ENCODE measurements at regions not wholly inside any gene's neighbourhood (a gene's known extent, or its start where the extent isn't known, plus 50 kb on each side); places are given as distances from the start of the nearest gene placed in this dataset.

DNA sequence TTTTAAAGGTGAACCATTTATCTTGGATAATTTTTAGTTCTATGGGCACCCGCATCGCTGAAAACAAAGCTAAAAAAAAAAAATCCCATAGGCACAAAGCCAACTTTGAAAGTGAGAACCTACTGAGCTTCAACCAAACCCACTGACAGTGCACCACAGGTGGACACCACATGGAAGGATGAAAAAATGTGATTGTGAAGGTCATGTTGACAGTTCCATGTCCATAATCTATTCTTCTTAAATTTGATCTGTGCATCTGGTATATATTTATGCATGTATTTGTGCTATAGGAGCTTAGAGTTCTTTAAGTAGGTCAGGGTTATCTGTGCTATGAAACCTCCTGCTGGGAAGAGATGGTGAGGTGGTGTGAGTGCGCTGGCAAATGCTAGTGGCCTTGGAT lies 374.3 kb downstream of the SPRY1 start:
- no peak overlapping the region for H3K4me3 ChIP-seq (ENCODE audit: low read length)
- TF ChIP-seq, protein P1, sequence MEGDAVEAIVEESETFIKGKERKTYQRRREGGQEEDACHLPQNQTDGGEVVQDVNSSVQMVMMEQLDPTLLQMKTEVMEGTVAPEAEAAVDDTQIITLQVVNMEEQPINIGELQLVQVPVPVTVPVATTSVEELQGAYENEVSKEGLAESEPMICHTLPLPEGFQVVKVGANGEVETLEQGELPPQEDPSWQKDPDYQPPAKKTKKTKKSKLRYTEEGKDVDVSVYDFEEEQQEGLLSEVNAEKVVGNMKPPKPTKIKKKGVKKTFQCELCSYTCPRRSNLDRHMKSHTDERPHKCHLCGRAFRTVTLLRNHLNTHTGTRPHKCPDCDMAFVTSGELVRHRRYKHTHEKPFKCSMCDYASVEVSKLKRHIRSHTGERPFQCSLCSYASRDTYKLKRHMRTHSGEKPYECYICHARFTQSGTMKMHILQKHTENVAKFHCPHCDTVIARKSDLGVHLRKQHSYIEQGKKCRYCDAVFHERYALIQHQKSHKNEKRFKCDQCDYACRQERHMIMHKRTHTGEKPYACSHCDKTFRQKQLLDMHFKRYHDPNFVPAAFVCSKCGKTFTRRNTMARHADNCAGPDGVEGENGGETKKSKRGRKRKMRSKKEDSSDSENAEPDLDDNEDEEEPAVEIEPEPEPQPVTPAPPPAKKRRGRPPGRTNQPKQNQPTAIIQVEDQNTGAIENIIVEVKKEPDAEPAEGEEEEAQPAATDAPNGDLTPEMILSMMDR (conservative IDR thresholded peaks at IDR 0.05; ENCODE audit: low read depth, low read length), result no peak
- DNase-seq (ENCODE audit: low read depth), result no peak

DNA sequence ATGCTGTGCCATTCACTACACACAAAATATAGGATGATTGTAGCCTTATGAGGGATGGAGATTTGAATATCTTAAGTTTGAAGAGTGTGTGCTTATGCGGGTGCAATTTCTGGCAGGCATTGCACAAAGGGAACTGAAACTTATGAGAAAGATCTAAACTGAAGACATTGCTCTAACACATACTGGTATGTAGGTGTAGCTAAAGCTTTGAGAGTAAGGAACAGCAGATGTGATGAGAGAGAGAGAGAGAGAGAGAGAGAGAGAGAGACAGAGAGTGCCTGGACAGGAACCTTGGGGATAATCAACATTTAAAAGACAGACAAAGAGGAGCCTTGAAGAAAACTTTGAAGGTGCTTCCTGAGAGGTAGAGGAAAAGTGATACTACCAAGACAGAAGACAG lies 379.7 kb downstream of the SPRY1 start:
- TF ChIP-seq, protein P1 (conservative IDR thresholded peaks at IDR 0.05; ENCODE audit: low read depth, low read length), result no peak
- H3K4me3 ChIP-seq (ENCODE audit: low read length), result no peak overlapping the region
- no peak for DNase-seq (ENCODE audit: low read depth)

DNA sequence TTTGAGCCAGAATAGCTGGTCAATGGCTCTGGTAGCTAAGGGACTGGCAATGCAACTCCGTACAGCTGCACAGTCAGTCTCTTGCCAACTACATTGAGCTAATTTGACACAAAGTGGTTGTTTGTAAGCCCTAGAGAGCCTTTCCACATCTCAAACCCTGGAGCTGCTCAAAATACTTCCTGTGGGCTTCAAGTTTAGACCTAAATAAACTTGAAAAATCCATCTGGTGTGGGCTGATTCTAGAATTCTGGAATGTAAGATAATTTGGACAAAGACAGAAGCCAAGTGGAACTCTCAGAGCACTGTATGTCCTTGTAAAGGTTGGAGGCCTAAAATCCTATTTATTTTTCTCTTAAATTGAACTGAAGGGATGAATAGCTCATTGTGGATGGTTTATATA lies 380.8 kb downstream of the SPRY1 start:
- no peak overlapping the region for H3K4me3 ChIP-seq (ENCODE audit: low read length)
- TF ChIP-seq, protein P1 (conservative IDR thresholded peaks at IDR 0.05; ENCODE audit: low read depth, low read length), result no peak
- DNase-seq (ENCODE audit: low read depth), result no peak

DNA sequence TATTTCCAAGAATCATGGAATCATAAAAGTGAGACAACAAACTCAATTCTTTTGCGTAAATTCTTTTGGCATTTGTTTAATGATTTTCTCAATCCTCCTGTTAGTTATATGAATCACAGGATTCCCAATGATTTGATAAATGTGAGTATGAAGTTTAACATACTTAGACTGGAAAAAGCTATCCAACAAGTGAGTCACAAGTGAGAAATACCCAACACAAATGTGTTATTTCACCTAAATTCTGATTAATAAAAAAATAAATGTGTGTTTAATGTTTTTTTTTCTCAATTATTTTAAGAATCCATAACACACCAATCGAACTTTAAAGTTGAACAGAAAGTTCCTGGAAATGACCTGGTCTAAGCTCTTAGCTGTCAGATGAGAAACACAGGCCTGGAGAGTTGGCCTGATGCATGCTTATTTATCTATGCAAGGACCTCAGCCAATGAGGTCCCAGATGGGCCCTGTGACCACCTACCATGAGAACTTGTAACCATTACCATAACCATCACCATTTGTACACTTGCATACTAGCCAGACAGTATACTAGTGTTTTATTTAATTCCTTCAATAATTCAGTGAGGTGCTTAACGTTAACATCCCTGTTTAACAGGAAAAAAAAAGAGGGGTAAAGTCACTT lies 386.7 kb downstream of the SPRY1 start:
- H3K4me3 ChIP-seq (ENCODE audit: low read length), result no peak overlapping the region
- TF ChIP-seq, protein P1 (conservative IDR thresholded peaks at IDR 0.05; ENCODE audit: low read depth, low read length), result no peak
- DNase-seq (ENCODE audit: low read depth), result no peak

DNA sequence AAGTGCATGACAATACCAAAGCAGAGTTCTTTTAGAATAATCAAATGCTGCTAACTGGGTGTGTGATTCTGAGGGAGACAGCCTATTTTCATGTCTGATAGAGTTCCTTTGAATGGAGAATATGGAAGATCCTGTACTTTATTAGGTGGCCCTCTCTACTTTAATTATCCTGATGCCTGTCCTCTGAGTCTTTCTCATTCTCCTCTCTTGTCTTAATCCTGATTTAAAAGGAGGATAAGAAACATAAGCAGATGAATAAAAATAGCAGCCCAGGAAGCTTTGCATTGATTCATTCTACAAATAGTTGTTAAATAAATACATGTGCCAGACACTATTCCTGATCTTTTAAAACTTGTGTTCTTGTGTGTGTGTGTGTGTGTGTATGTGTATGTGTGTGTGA lies 387.3 kb downstream of the SPRY1 start:
- TF ChIP-seq, protein P1 (conservative IDR thresholded peaks at IDR 0.05; ENCODE audit: low read depth, low read length), result no peak
- DNase-seq (ENCODE audit: low read depth), result no peak

DNA sequence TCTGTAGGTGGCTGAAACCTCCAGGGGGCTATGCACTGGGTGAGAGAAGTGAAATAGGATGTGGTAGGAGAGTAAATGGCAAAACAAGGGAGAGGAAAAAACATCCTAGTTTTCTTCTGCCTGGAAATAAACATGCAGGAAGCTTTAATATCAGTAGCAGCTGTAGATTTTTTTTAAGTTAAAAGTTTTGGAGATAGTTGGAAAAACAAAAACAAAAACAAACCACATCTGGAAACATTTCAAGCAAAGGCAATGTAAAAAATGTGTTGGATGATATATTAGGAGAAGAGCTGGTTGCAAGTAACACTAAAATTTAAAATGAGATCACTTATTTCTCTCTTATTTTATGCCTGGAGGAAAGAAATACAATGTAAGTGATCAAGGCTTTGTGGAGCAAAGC lies 388.0 kb downstream of the SPRY1 start:
- TF ChIP-seq, protein P1 (conservative IDR thresholded peaks at IDR 0.05; ENCODE audit: low read depth, low read length), result no peak
- H3K4me3 ChIP-seq (ENCODE audit: low read length), result no peak overlapping the region
- no peak for DNase-seq (ENCODE audit: low read depth)

More for the DNA sequence above, 387.3 kb downstream of the SPRY1 start:
- no peak overlapping the region for H3K4me3 ChIP-seq (ENCODE audit: low read length)

DNA sequence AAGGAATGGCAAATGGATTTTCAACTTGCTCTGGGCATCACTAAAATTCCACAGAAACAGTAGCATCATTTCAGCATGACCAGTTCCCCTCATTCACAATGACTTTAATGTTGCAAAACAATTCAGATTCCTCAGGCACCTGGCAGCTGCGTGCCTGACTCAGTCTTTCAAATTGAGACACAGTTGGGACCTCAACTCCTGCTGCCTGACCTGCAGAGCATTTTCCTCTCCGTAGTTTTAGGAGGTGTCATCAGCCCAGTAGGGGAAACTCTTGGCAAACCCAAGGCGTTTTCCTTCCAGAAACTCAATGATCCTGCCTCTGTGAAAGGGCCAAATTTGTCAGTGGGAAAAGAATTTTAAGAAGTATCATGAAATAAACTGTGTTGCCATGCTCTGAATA lies 388.9 kb downstream of the SPRY1 start:
- peak; percentile 8 for DNase-seq (ENCODE audit: low read depth)
- TF ChIP-seq, protein P1 (conservative IDR thresholded peaks at IDR 0.05; ENCODE audit: low read depth, low read length), result no peak
- no peak overlapping the region for H3K4me3 ChIP-seq (ENCODE audit: low read length)
